CD1c-positive myeloid dendritic cell (primary cell): ENCODE measurements at regions not wholly inside any gene's neighbourhood (a gene's known extent, or its start where the extent isn't known, plus 50 kb on each side); places are given as distances from the start of the nearest gene placed in this dataset.

Experiments
- DNase-seq: peaks from one replicate; pipeline ENCODE4 v3.0.0-alpha.2; 2016; ENCODE audit errors: extremely low spot score

GRCh38 chr20:4469910-4470309 is 216.3 kb upstream of the PRNP start:
- DNase-seq: no peak

DNA sequence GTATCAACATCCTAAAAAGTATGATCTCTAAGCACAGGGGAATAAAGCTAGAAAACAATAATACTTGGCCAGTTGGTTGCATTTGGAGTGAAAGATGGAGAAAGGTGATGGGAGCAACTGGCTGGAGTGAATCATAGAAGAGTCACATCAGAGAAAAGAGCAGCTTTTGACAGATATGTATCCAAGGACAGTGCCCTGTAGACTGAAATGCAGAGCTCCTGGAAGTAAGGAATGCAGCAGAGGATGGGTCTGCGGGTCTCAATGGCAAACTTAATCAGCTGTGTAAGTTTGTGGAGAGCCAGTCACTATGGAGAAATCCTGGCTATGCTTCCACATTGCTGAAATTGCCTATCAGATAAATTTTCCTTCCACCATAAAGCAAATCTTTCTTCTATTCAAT is 218.1 kb upstream of the PRNP start:
- no peak for DNase-seq

GRCh38 chr20:4465855-4466545 is 216.9 kb upstream of the ADRA1D start:
- DNase-seq: no peak

DNA sequence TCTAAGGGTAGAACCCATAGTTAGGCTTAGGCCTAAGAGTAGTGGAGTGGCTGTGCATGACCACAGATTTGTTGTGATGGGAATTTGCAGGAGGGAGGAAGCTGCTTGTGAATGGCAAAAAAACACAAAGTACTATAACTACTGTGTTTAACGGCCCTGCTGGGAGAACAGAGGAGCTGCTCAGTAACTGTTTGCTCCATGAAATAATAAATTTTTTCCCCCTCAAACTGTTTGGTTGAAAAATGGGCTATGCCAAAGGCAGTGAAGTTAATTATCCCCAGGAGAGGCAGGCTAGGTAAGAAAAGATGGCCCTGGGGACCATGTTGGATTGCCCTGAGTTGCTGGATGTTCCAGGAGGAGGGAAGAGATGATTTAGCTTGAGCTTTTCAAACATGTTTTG is 216.1 kb upstream of the ADRA1D start:
- DNase-seq: no peak

GRCh38 chr20:4462801-4463200 is 213.7 kb upstream of the ADRA1D start:
- DNase-seq: peak; percentile 69

- DNase-seq: no peak
Measured at GRCh38 chr20:4459081-4459480, 210.0 kb upstream of the ADRA1D start.

- DNase-seq: no peak
Measured at GRCh38 chr20:4457566-4458543, 208.8 kb upstream of the ADRA1D start.

GRCh38 chr20:4455996-4456395 is 206.9 kb upstream of the ADRA1D start:
- DNase-seq: no peak

- no peak for DNase-seq
Measured at GRCh38 chr20:4455301-4455701, 206.2 kb upstream of the ADRA1D start.

DNA sequence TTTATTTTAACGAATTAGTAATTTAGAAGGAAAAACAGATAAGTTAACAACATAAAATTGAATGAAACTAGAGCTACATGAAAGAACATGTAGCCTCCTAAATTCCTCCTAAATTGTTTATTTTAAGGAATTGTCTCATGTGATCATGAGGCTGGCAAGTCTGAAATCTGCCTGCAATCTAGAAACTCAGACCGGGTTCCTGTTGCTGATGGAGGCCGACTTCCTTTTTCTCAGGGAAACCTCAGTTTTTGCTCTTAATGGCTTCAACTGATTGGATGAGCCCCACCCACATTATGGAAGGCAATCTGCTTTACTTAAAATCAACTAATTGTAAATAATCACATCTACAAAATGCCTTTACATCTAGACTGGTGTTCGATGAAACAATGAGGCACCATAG is 205.0 kb upstream of the ADRA1D start:
- DNase-seq: peak; percentile 61

DNA sequence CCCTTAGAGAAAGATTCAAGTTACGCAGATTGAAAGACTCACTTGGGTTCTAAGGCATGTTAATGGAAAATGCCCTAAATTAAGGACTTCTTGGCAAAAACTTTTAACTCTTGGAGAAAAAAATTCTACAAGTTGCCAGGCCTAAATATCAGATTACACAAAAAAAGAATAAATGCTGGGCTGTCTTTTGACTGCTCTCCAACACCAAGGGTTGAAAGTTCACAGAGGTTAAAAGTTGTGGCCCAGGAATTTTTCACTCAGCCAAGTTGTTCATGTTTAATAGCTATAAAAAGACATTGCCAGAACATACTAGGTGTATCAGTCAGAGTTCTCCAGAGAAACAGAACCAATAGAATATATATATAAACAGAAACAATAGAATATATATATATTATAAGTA is 204.3 kb upstream of the ADRA1D start:
- DNase-seq: no peak

- DNase-seq: no peak
Measured at GRCh38 chr20:4451487-4452081, 202.5 kb upstream of the ADRA1D start.

DNA sequence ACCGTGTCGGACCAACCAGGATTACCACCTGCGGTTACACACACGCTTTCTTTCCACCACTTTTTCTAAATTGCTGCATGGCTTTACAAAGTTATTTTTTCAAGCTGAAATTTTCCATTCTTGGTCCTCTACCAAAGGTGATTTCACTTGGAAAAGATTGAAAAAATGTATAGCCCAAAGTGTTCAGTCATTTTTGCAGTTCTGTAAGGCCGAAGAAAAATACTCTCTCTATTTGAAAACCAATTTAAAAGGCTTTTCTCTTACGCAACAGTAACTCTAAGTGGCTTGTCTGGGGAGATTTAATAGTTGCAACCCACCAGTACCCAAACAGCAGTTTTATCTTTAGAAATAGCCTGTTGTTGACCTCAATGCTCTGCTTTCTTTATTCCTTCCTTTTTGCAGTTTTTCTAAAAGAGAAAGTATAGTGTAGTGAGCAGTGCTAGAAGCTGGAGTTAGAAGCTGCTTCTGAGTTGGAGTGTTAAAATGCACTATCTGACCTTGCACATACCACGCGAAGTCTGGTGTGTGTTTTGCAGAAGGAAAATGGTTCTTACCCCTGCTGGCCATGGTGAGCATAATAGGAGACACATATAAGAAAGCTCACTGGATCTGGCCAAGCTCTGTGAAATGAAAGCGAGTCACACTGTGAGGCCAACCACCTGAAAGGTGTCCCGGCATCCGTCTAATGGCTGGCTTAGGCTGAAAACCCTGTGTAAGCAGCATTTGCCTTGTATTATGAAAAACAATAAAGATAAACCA is 201.0 kb upstream of the ADRA1D start:
- no peak for DNase-seq

DNA sequence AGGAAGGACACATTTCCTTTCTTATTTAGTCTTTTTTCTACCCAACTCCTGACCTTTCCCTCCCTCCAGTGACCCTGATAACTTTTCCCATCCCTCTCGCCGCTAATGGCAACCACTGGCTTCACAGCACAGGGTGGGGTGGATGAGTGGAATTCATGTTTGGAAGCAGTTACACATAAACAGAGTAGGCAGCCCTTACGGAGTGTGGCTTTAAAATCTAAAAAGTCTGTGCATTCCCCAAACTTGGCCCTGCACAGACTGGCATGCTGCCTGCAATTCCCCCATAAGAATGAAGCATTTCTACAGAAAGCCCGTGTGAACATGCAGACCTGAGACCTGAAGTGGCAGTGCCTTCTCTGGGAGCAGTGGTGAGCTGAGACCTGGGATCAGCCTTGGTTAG is 196.7 kb upstream of the ADRA1D start:
- DNase-seq: no peak

DNA sequence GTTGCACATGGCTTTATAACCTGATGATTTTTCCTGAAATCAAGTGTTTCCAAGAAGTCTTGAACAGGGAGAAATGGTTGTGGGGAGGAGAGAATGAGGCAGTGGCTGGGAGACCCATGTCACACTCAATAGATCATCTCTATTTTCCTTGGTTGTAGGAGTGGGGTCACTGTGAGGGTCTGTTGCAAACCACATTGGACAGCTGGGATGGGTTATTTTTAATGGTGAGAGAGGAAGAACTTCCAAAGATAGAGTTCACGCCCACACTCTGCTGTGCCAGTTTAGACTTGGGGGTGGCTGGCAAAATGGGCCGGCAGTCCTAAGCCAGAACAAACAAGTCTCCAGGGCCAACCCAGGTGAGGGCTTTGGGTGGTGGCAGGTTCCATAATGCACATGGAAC is 196.2 kb upstream of the ADRA1D start:
- DNase-seq: no peak

DNA sequence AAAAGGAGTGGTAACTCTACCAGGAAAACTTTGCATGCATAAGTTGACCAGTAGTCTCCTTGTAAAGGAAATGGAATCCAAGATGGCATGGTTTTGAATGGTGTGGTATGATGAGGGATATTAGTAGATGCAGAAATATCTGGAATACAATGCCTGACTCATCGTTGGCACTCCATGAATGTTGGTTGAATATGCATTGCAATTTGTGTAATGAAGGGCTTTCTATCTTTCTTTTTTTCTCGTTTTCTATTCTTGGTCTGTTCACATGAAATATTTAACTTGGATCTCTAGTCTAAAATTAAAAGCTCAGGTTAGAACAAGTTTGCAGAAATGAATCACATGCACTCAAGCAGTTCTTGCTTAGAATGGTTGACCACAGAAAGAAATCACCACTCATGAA is 195.3 kb upstream of the ADRA1D start:
- DNase-seq: no peak

DNA sequence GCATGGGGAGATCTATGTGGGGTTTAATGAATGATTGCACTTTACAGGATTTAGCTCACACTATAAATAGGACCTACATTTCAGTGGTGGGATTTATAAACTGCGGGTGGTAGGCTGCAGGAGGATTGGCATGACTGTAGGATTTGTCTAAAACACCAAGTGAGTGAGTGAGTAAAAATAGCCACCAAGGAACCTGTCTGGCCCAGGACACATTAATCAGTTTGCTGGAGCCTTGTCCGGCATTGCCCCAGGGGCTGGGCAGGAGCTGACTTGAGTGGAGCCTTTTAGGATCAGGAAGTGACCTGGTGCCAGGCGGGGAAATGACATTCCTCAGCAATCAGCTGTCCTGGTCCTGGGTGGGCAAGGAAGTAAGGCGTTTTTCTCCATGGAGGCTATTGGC is 193.9 kb upstream of the ADRA1D start:
- DNase-seq: no peak

DNA sequence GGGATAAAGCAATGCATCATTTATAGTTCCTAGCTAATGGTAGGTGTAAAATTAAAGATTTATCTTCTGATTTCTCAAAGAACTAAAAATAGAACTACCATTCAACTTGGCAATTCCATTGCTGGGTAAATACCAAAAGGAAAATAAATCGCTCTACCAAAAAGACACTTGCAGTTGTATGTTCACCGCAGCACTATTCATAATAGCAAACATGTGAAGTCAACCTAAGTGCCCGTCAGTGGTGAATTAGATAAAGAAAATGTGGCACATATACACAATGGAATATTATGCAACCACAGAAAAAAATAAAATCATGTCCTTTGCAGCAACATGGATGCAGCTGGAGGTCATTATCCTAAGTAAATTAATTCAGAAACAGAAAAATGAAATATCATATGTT is 192.8 kb upstream of the ADRA1D start:
- DNase-seq: no peak

- no peak for DNase-seq
Measured at GRCh38 chr20:4441191-4441590, 192.1 kb upstream of the ADRA1D start.

DNA sequence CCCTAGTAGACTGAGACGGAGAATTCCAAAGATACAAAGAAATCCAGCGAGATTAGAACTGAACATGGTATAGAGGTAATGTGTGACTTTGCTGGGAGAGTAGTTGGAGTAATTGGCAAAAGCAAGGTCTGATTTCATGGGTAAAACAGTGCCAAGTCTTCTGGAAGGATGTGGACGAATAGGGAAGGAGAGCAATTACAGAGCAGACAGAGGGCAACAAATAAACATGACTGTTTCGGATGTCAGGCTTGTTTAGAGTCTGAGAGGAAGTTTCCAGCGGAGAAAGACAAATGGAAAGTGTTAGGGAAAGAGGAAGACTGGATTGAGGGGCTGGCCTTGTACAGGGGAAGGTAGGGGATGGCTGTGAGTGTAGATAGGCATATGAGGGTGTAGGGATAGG is 190.4 kb upstream of the ADRA1D start:
- DNase-seq: no peak

- DNase-seq: no peak
Measured at GRCh38 chr20:4437131-4437530, 188.0 kb upstream of the ADRA1D start.
